ENCODE measurements at regions not wholly inside any gene's neighbourhood (a gene's known extent, or its start where the extent isn't known, plus 50 kb on each side); places are given as distances from the start of the nearest gene placed in this dataset.

DNA sequence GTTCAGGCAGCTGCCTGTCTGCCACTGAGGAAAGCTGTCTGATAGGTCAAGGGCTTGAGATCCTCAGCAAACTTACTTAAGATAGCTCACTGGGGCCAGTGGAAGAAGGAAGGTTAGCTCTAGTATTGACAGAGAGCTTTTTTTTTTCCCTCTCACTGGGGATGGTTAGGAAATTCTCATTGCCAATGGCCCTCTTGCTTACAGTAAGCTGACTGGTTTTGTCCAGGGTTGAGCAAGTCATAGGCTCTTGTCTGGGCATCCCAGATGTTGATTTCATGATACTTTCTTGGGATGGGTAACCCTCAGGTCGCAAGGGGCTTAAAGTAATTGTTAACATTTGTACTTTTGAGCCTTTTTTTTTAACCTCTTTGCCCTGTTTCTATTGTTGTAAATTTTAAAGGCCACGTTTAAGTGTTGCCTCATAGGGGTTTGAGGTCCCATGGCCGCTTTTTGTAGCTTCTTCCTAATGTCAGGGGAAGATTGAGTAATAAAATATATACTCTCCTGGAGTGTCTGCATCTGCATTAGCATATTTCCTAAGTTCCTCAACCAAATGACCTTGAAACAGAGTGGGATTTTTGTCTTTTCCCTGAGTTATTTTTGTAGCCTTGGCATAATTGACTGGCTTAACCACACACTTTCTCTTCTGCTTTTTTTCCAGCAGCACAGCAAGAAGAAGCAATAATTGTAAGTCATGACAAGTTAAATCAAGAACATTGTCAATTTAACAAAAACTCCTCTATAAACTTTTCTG lies 716.0 kb downstream of the LRFN5 start:
- in situ Hi-C loops (cut with MboI; ENCODE audit: low sequenced_read_pairs, unreplicated experiment), result no loop called here
- DNase-seq (ENCODE audit: low spot score), result no peak
- TF ChIP-seq, protein P1, sequence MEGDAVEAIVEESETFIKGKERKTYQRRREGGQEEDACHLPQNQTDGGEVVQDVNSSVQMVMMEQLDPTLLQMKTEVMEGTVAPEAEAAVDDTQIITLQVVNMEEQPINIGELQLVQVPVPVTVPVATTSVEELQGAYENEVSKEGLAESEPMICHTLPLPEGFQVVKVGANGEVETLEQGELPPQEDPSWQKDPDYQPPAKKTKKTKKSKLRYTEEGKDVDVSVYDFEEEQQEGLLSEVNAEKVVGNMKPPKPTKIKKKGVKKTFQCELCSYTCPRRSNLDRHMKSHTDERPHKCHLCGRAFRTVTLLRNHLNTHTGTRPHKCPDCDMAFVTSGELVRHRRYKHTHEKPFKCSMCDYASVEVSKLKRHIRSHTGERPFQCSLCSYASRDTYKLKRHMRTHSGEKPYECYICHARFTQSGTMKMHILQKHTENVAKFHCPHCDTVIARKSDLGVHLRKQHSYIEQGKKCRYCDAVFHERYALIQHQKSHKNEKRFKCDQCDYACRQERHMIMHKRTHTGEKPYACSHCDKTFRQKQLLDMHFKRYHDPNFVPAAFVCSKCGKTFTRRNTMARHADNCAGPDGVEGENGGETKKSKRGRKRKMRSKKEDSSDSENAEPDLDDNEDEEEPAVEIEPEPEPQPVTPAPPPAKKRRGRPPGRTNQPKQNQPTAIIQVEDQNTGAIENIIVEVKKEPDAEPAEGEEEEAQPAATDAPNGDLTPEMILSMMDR (IDR thresholded peaks at IDR 0.05; ENCODE audit: borderline replicate concordance, control extremely low read depth, extremely low read depth, insufficient read depth, missing control alignments), result no peak

DNA sequence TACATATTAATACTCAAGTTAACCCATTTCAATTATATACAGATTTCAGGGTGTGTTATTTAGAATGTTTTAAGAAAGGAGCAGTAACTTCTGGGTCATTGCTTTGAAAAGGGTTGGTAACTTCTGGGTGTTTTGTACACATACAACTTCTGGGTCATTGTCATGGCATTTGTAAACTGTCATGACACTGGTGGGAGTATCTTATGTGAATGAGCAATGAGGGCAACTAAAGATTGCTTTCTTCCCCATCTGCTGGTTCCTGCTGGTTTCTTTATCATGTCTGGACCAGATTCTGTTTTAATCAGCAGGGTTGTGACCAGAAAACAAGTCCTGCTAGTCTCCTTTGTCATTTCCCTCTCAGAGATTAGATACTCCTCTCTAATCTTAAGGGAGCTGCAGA lies 713.3 kb downstream of the LRFN5 start:
- DNase-seq (ENCODE audit: low spot score), result no peak
- in situ Hi-C loops (cut with MboI; ENCODE audit: low sequenced_read_pairs, unreplicated experiment), result no loop called here
- TF ChIP-seq, protein P1 (IDR thresholded peaks at IDR 0.05; ENCODE audit: borderline replicate concordance, control extremely low read depth, extremely low read depth, insufficient read depth, missing control alignments), result no peak

DNA sequence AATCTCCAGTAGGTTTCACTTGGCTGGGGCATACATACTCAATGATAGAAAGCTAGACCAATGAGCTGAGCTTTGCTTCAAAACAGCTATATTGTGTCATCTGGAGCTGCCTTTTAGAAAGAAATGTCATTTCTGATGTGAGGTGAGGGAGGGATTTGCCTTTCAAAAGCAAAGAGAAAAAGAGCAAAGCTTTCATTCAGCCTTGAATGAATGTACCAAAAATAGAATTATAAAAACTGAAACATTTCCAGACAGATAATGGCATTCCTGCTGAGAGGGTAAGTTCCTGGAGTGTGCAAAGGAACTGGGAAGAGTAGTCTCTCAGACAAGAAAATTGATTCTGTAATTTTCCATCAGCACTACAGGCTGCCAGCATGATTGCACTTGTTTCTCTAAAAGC lies 710.0 kb downstream of the LRFN5 start:
- DNase-seq (ENCODE audit: low spot score), result no peak
- in situ Hi-C loops (cut with MboI; ENCODE audit: low sequenced_read_pairs, unreplicated experiment), result no loop called here
- TF ChIP-seq, protein P1 (IDR thresholded peaks at IDR 0.05; ENCODE audit: borderline replicate concordance, control extremely low read depth, extremely low read depth, insufficient read depth, missing control alignments), result no peak

DNA sequence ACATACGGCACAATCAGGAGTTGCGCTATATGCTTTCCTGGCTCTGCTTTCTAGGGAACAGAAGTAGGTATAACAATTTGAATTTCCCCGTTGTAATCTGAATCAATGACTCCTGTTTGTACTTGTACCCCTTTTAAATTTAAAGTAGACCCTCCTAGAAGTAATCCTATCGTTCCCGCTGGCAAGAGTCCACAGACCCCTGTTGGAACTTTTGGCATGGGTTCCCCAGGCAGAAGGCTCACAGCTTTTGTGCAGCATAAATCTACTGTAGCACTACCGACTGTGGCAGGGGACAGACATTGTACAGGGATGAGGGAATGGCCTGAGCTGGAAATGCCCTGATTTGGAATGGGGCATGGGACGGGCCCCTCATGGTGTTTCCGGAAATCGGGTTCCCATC lies 705.2 kb downstream of the LRFN5 start:
- in situ Hi-C loops (cut with MboI; ENCODE audit: low sequenced_read_pairs, unreplicated experiment), result no loop called here
- TF ChIP-seq, protein P1 (IDR thresholded peaks at IDR 0.05; ENCODE audit: borderline replicate concordance, control extremely low read depth, extremely low read depth, insufficient read depth, missing control alignments), result no peak
- DNase-seq (ENCODE audit: low spot score), result no peak

DNA sequence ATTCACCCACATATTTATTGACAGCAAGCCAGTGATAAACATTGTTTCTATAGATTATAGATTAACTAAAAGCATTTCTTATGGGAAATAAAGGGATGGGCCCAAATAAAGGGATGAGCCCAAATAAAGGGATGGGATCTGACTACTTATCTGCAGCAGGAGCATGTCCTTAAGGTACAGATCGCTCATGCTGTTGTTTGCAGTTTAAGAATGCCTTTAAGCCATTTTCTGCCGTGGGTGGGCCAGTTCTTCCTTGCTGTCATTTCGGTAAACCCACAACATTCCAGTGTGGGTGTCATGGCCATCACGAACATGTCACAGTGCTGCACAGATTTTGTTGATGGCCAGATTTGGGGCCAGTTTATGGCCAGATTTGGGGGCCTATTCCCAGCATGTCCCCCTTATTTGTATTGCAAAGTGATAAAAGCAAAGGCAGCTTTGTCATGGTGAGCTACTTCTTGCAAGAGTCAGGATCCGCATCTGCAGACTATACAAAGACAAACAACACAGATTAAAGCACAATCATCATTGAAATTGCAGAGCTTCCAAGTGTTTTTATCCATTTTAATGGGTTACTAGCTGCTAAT lies 700.7 kb downstream of the LRFN5 start:
- in situ Hi-C loops (cut with MboI; ENCODE audit: low sequenced_read_pairs, unreplicated experiment), result no loop called here
- no peak for DNase-seq (ENCODE audit: low spot score)
- TF ChIP-seq, protein P1 (IDR thresholded peaks at IDR 0.05; ENCODE audit: borderline replicate concordance, control extremely low read depth, extremely low read depth, insufficient read depth, missing control alignments), result no peak

DNA sequence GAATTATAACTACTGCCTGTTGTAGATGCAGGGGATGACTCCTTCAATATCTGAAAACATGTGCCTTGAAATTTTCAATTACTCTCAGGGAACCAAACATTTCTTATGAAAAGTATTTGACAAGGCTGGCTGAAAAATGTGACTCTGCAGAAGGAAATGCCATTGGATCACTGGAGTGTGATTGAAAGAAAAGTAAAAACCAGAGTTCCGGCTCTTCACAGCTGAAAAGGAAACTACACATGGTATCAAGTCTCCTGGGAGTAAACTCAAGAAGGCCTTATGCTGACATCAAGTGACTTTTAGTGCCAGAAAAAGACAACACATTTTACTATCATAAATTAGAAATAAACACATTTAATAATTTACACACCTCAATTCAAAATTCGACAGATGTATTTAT lies 693.0 kb downstream of the LRFN5 start:
- DNase-seq (ENCODE audit: low spot score), result no peak
- TF ChIP-seq, protein P1 (IDR thresholded peaks at IDR 0.05; ENCODE audit: borderline replicate concordance, control extremely low read depth, extremely low read depth, insufficient read depth, missing control alignments), result no peak
- in situ Hi-C loops (cut with MboI; ENCODE audit: low sequenced_read_pairs, unreplicated experiment), result no loop called here

Measured in GM13976 (cell line).